Left renal pelvis (tissue), 4 donors: ENCODE measurements at regions not wholly inside any gene's neighbourhood (a gene's known extent, or its start where the extent isn't known, plus 50 kb on each side); places are given as distances from the start of the nearest gene placed in this dataset.
"Not testable (repeated sequence)": the region's sequence is repeated elsewhere in the genome, so short reads cannot be mapped to it uniquely, and the experiment has no call there.

Experiments used
- DNase-seq, 4 donors: peaks; one replicate each; pipeline ENCODE4 v3.0.0-alpha.2; 2013; ENCODE audit warnings: low read depth in 4 of 4, low spot score in 3 of 4

DNA sequence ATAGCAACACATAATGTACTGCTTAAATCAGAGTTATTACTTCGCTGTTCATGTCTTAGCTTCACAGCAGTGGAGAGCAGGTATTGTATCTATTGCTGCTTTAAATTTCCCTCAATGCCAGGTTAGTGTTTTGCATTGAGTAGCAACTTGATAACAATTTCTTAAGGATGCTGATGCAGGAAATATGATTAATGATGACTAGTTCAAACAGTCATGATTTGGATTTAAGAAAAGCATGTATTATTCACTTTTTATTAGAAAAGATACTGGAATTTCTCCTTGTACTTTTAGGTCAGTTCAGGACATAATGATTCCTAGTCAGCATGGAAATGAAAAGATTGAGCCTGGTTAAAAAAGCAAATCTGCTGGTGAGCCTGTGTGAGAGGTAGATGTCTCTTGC, 67.2 kb upstream of the ARHGAP29 start:
- no peak for DNase-seq

DNA sequence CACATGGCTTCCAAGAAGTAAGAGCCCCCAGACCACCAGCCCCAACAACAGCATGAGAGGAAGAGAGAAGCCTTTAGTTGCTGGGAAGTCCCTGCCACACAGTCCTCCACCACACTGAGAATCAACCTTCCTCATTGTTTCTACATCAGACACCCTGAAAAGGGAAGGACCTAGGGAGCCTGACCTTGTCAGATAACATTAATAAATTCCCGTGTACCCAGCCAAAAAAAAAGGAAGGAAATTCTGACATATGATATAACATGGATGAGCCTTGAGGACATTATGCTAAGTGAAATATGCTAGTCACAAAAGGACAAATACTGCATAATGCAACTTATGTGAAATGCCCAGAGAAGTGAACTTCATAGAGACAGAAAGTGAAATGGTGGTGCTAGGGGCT, 65.6 kb upstream of the ARHGAP29 start:
- no peak for DNase-seq

DNA sequence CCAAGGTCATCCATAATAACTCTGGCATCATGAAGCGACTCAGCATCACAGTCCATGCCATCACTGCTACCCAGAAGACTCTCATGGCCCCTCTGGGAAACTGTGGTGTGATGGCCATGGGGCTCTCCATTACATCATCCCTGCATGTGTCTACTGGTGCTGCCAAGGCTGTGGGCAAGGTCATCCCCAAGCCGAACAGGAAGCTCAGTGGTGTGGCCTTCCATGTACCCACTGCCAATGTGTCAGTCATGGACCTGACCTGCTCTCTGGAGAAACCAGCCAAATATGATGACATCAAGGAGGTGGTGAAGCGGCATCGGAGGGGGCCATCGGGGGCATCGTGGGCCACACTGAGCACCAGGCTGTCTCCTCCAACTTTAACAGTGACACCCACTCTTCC, 65.1 kb upstream of the ARHGAP29 start:
- DNase-seq: no peak

GRCh38 chr1:94301186-94301585, 63.8 kb upstream of the ARHGAP29 start:
- no peak for DNase-seq

DNA sequence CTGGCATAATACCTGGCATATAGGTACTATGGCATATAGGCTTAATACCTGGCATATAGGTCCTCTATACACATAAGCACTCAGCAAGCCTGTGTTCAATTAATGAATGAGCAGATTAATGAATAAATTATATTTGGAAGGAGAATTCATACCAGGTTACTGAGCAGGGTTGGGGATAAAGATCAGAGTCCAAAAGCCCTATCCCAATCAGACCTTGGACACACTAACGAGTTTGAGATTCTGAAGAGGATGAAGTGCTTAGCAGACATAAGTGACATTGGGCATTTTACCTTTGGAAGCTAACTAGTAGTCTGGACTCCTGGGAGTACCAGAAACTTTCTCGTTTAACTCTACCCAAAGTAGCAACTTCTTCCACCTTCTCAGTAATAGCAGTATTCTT, 63.3 kb upstream of the ARHGAP29 start:
- DNase-seq: no peak

- no peak for DNase-seq
Measured at GRCh38 chr1:94299627-94300553, 62.5 kb upstream of the ARHGAP29 start.

GRCh38 chr1:94298861-94299260, 61.5 kb upstream of the ARHGAP29 start:
- no peak for DNase-seq

- DNase-seq: no peak
Measured at GRCh38 chr1:94296018-94296417, 58.6 kb upstream of the ARHGAP29 start.

GRCh38 chr1:94292978-94293377, 55.6 kb upstream of the ARHGAP29 start:
- not testable (repeated sequence) for DNase-seq

GRCh38 chr1:94289244-94289643, 51.9 kb upstream of the ARHGAP29 start:
- not testable (repeated sequence) for DNase-seq
